HG03280 (cell line): ENCODE measurements at regions not wholly inside any gene's neighbourhood (a gene's known extent, or its start where the extent isn't known, plus 50 kb on each side); places are given as distances from the start of the nearest gene placed in this dataset.
"Not testable (repeated sequence)": the region's sequence is repeated elsewhere in the genome, so short reads cannot be mapped to it uniquely, and the experiment has no call there.

Experiments
- ATAC-seq: cut with Tn5 transposase; IDR thresholded peaks from one replicate; pipeline ENCODE4 v1.9.1; 2021; ENCODE audit warnings: mild to moderate bottlenecking, moderate library complexity; ENCODE audit not compliant: unreplicated experiment

DNA sequence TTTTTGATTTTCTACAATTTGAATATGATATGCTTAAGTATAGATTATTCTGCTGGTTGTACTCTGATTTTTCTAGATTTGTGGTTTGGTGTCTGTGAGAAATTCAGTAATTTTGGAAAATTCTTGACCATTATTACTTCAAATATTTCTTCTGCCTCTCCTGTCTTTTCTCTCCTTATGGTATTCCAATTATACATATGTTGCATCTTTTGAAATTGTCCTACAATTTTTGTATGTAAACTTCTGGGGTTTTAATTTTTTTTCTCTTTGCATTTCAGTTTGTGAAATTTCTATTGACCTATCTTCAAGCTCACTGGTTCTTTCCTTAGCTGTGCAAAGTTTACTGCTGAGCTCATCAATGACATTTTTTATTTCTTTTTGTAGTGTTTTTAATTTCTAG, 534.4 kb upstream of the SLC35B3 start:
- ATAC-seq, result no peak

GRCh38 chr6:8958894-8959511, 523.7 kb upstream of the SLC35B3 start:
- no peak for ATAC-seq

- ATAC-seq, result no peak
Observed at GRCh38 chr6:8953310-8953709, 518.0 kb upstream of the SLC35B3 start.

- ATAC-seq, result no peak
Observed at GRCh38 chr6:8948733-8949132, 513.4 kb upstream of the SLC35B3 start.

DNA sequence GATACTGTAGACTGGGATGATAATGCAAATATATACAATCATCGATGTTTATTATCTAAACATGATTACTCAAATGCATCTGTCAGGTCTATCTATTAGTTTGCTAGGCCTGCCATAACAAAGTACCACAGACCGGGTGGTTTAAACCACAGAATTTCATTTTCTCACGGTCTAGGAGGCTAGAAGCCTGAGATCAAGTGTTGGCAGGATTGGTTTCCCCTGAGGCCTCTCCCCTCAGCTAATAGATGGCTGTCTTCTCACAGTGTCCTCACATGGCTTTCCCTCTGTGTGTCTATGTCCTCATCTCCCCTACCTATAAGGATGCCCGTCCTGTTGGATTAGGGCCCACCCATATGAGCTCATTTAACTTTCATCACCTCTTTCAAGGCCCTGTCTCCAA, 512.6 kb upstream of the SLC35B3 start:
- no peak for ATAC-seq

- no peak for ATAC-seq
Observed at GRCh38 chr6:8944548-8944947, 509.2 kb upstream of the SLC35B3 start.

GRCh38 chr6:8943073-8943472, 507.7 kb upstream of the SLC35B3 start:
- no peak for ATAC-seq

DNA sequence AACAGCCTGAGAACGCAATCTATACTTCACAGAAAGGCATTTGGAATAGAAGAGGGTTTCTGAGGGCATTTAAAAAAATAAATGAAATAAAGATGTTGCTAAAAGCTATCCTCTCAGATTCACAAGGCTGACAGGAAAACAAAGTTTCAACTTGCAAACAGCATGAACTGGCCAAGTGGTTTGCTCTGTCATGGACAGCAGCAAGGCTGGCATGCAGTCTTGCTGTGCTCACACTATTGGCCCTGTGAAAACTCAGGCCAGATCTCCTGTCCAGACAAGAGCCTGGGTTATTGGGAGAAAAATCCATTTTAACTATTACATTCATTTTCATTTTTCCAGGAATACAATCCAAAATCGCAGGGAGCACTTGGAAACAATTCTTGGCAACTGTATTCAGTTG, 506.2 kb upstream of the SLC35B3 start:
- ATAC-seq, result no peak

DNA sequence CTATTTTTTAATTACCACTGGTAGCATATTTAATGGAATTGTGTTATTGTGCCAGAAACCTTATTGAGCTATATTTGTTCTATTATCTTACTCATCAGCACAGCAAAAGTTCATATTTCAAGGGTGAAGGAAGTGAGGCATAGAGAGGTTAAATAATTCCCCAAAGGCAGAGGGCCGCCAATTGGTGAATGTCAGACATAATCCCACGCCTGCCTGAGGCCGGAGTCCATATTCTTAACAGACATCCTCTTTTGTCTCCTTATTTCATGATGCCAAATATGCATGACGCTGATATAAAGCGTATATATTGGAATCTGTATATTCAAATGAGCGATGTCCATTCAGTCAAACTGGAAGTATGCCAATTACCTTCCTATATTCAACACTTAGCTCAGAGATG, 505.0 kb upstream of the SLC35B3 start:
- ATAC-seq, result no peak

DNA sequence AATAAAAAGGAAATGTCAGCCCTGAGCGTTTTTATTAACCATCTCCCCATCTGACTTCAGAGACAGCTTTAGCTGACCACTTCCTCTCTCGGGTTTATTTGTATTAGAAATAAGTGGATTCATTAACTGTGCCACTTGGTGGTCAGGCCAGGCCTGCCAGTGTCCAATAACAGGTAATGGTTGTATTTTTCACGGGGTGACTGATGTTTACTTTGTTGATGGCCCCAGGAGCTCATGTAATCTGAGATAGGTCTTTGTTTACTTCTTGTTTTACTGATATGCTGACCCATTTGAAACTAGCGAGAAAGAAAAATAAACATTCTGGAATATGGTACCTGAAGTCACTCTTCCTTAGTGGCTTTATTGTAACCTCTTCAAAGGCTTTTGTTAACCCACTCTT, 504.3 kb upstream of the SLC35B3 start:
- no peak for ATAC-seq

GRCh38 chr6:8934318-8934717, 499.0 kb upstream of the SLC35B3 start:
- no peak for ATAC-seq

DNA sequence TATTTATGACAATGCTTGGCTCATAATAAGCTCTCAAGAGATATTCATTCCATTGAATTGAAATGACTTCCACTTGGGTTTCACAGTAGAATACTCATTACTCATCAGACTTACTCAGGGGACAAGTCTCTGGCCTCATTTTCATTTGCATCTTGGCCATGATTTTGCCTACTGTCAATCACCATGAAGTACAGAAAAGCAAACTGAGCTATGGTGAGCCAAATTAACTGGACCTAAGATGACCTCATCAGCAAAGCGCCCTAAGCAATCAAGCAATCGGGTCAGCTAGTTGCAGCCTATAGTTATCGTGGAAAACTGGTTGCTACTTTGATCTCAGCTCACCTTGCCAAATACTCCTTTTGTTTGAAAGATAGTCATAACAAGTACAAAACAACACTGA, 494.7 kb upstream of the SLC35B3 start:
- no peak for ATAC-seq

- ATAC-seq, result not testable (repeated sequence)
Observed at GRCh38 chr6:8920244-8920643, 484.9 kb upstream of the SLC35B3 start.

- no peak for ATAC-seq
Observed at GRCh38 chr6:8918196-8918595, 482.9 kb upstream of the SLC35B3 start.

GRCh38 chr6:8914700-8915099, 479.4 kb upstream of the SLC35B3 start:
- ATAC-seq, result no peak

GRCh38 chr6:8908638-8909037, 473.3 kb upstream of the SLC35B3 start:
- ATAC-seq, result no peak

GRCh38 chr6:8906699-8907098, 471.4 kb upstream of the SLC35B3 start:
- ATAC-seq, result no peak

- ATAC-seq, result no peak
Observed at GRCh38 chr6:8905757-8906156, 470.4 kb upstream of the SLC35B3 start.

- ATAC-seq, result no peak
Observed at GRCh38 chr6:8904754-8905153, 469.4 kb upstream of the SLC35B3 start.

DNA sequence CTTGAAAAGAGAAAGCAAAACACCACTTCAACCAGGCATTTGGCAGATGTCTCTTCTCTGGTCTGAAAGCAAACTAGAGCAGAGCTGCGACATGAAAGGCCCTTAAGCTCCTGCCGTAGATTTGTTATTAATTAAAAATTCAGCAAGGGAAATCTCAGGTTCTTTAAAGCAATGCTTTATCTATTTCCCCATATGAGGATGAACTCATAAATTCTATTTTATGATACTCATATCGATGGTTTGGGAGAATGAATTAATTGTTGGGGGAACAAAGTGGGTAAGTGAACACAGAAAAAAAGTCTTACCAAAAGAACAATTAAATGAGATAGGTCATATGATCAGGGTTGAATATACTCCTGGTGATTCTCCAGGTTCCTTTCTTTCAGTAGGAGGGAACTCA, 464.7 kb upstream of the SLC35B3 start:
- no peak for ATAC-seq

GRCh38 chr6:8889514-8889913, 454.2 kb upstream of the SLC35B3 start:
- ATAC-seq, result no peak

- ATAC-seq, result no peak
Observed at GRCh38 chr6:8888468-8888867, 453.1 kb upstream of the SLC35B3 start.

DNA sequence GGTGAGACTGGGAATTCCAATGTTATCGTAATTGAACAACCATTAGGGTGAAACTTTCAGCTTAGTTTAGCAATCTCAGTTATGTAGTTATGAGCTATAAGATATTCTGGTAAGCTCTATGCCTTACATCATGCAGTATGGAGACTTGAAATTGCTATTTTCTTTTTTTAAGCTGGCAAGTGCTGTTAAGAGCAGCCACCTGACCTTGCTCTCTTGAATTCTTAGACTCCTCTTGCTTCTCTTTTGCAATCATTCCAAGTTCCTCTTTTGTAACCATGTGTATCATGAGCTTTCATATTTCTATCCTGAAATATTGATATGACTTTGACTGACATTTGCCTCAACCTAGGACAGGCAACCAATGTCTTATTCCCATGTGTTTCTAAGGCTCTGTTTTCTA, 446.3 kb upstream of the SLC35B3 start:
- no peak for ATAC-seq

- ATAC-seq, result no peak
Observed at GRCh38 chr6:8879334-8879733, 444.0 kb upstream of the SLC35B3 start.
